IMR-90 (cell line): ENCODE measurements at regions not wholly inside any gene's neighbourhood (a gene's known extent, or its start where the extent isn't known, plus 50 kb on each side); places are given as distances from the start of the nearest gene placed in this dataset.

ENCODE experiments used
- ATAC-seq: fragments of 200-7000 bp; cut with Tn5 transposase; 2 replicates; pipeline ENCODE4 v1.9.1; 2020; ENCODE audit warnings: low read depth, mild to moderate bottlenecking, moderate library complexity
- BruUV-seq: library from RNA; stranded (reverse); fragments of 400-500 nt; replicated peaks from 2 replicates; lab custom pipeline; 2021; lab: Mats Ljungman, UMichigan
- CTCF ChIA-PET: fragments of 300-600 bp; formaldehyde crosslinking; extraction: SDS; loops from one replicate; lab custom pipeline; 2021; ENCODE audit warnings: antibody characterized with exemption; lab: Yijun Ruan, JAX
- POLR2A ChIA-PET: fragments of 300-600 bp; sonication (Branson Sonifier 250); formaldehyde crosslinking; loops from one replicate; lab custom pipeline; 2022; ENCODE audit warnings: antibody characterized with exemption; ENCODE audit not compliant: unreplicated experiment; lab: Charles Lee
- DNase-seq: peaks from one replicate; pipeline ENCODE4 v3.0.0; 2013
- H2AFZ ChIP-seq: replicated peaks from 2 replicates; pipeline ENCODE3; 2013; ENCODE audit warnings: low read length, mild to moderate bottlenecking; ENCODE audit not compliant: poor library complexity
- H2AK5ac ChIP-seq: 2 replicates; pipeline ENCODE4 v1.6.1; 2013; ENCODE audit warnings: low read depth, low read length, inconsistent platforms
- H2AK9ac ChIP-seq: replicated peaks from 2 replicates; pipeline ENCODE3; 2013; ENCODE audit warnings: mild to moderate bottlenecking, low read depth, low read length, moderate library complexity; ENCODE audit not compliant: poor library complexity
- H2BK120ac ChIP-seq: 2 replicates; pipeline ENCODE4 v1.6.1; 2013; ENCODE audit warnings: low read depth, low read length, inconsistent platforms
- H2BK15ac ChIP-seq: 3 replicates; pipeline ENCODE4 v1.6.1; 2013; ENCODE audit warnings: low read depth, low read length, inconsistent platforms
- H2BK20ac ChIP-seq: 2 replicates; pipeline ENCODE4 v1.6.1; 2013; ENCODE audit warnings: low read depth, mild to moderate bottlenecking, inconsistent platforms, low read length, moderate library complexity
- H2BK5ac ChIP-seq: 2 replicates; pipeline ENCODE4 v1.6.1; 2013; ENCODE audit warnings: mild to moderate bottlenecking, low read depth, low read length, inconsistent platforms; ENCODE audit not compliant: poor library complexity, severe bottlenecking
- H3K14ac ChIP-seq: replicated peaks from 2 replicates; pipeline ENCODE4 v1.6.1; 2013; ENCODE audit warnings: low read depth, low read length, inconsistent platforms
- H3K18ac ChIP-seq: 2 replicates; pipeline ENCODE4 v1.6.1; 2013; ENCODE audit warnings: low read depth, low read length, control low read depth
- H3K23ac ChIP-seq: 2 replicates; pipeline ENCODE4 v1.6.1; 2013; ENCODE audit warnings: low read depth, low read length, inconsistent platforms
- H3K27ac ChIP-seq: 2 replicates; pipeline ENCODE4 v1.5.1; 2013; ENCODE audit warnings: mild to moderate bottlenecking, control low read depth, low read length; ENCODE audit not compliant: insufficient read depth
- H3K27me3 ChIP-seq: 2 replicates; pipeline ENCODE4 v1.6.1; 2013; ENCODE audit warnings: low read length; ENCODE audit not compliant: control insufficient read depth, insufficient read depth
- H3K36me3 ChIP-seq: 2 replicates; pipeline ENCODE4 v1.6.1; 2013; ENCODE audit warnings: low read length, mixed read lengths; ENCODE audit not compliant: control insufficient read depth, insufficient read depth
- H3K4ac ChIP-seq: 2 replicates; pipeline ENCODE4 v1.6.1; 2013; ENCODE audit warnings: low read depth, low read length, inconsistent platforms
- H3K4me1 ChIP-seq: 2 replicates; pipeline ENCODE4 v1.6.1; 2013; ENCODE audit warnings: low read length, mixed read lengths; ENCODE audit not compliant: control insufficient read depth, insufficient read depth
- H3K4me2 ChIP-seq: 2 replicates; pipeline ENCODE4 v1.6.1; 2013; ENCODE audit warnings: low read depth, mild to moderate bottlenecking, control low read depth, low read length, moderate library complexity
- H3K4me3 ChIP-seq: 2 replicates; pipeline ENCODE4 v1.5.1; 2013; ENCODE audit warnings: low read depth, mild to moderate bottlenecking, control low read depth, low read length, moderate library complexity; ENCODE audit not compliant: insufficient read depth
- H3K56ac ChIP-seq: 2 replicates; pipeline ENCODE4 v1.6.1; 2013; ENCODE audit warnings: low read length, inconsistent platforms; ENCODE audit not compliant: insufficient read depth; ENCODE audit errors: extremely low read depth
- H3K79me1 ChIP-seq, 2 experiments: 2 replicates each; pipeline ENCODE4 v1.6.1; 2013; ENCODE audit warnings: low read length in 2 of 2, inconsistent platforms in 1 of 2, low read depth in 1 of 2
- H3K9ac ChIP-seq: 2 replicates; pipeline ENCODE4 v1.6.1; 2013; ENCODE audit warnings: low read depth, low read length, control low read depth
- H3K9me1 ChIP-seq: 2 replicates; pipeline ENCODE4 v1.6.1; 2013; ENCODE audit warnings: low read length, inconsistent platforms; ENCODE audit not compliant: insufficient read depth
- H3K9me3 ChIP-seq: 2 replicates; pipeline ENCODE4 v1.6.1; 2013; ENCODE audit warnings: low read length; ENCODE audit not compliant: control insufficient read depth, insufficient read depth
- H4K20me1 ChIP-seq: 2 replicates; pipeline ENCODE4 v1.6.1; 2013; ENCODE audit warnings: low read length, inconsistent platforms; ENCODE audit not compliant: insufficient read depth
- H4K5ac ChIP-seq: 2 replicates; pipeline ENCODE4 v1.6.1; 2013; ENCODE audit warnings: mild to moderate bottlenecking, low read depth, low read length, control low read depth
- H4K8ac ChIP-seq, 2 experiments: 2 replicates each; pipeline ENCODE4 v1.6.1; 2013; ENCODE audit warnings: low read depth in 2 of 2, low read length in 2 of 2, control low read depth in 1 of 2, inconsistent platforms in 1 of 2
- H4K91ac ChIP-seq: 2 replicates; pipeline ENCODE4 v1.6.1; 2013; ENCODE audit warnings: low read depth, low read length, inconsistent platforms; ENCODE audit not compliant: insufficient read depth
- BHLHE40 ChIP-seq: fragments of 150-350 bp; IDR thresholded peaks from 2 replicates; pipeline ENCODE4 v1.6.1; 2016; ENCODE audit warnings: mild to moderate bottlenecking, low read depth, low read length
- CEBPB ChIP-seq: IDR thresholded peaks from 2 replicates; pipeline ENCODE4 v1.6.1; 2012; ENCODE audit warnings: low read depth, low read length, improper control_type of control experiment
- CHD1 ChIP-seq: IDR thresholded peaks from 2 replicates; pipeline ENCODE4 v1.6.1; 2012; ENCODE audit warnings: low read depth, low read length, improper control_type of control experiment
- CTCF ChIP-seq: conservative IDR thresholded peaks from 2 replicates; pipeline ENCODE4 v1.5.1; 2012; ENCODE audit warnings: mild to moderate bottlenecking, low read depth, low read length, improper control_type of control experiment
- ELK1 ChIP-seq: fragments of 150-350 bp; IDR thresholded peaks from 2 replicates; pipeline ENCODE4 v1.6.1; 2016; ENCODE audit warnings: low read depth, mild to moderate bottlenecking, low read length, moderate library complexity, borderline replicate concordance
- FOS ChIP-seq: fragments of 150-350 bp; IDR thresholded peaks from 2 replicates; pipeline ENCODE4 v1.6.1; 2016; ENCODE audit warnings: low read depth, low read length
- MAFK ChIP-seq: IDR thresholded peaks from 2 replicates; pipeline ENCODE4 v1.6.1; 2012; ENCODE audit warnings: low read depth, low read length, improper control_type of control experiment
- MAZ ChIP-seq: IDR thresholded peaks from 2 replicates; pipeline ENCODE4 v1.6.1; 2012; ENCODE audit warnings: low read depth, mild to moderate bottlenecking, low read length, improper control_type of control experiment, moderate library complexity, borderline replicate concordance
- MXI1 ChIP-seq: IDR thresholded peaks from 2 replicates; pipeline ENCODE4 v1.6.1; 2012; ENCODE audit warnings: low read depth, mild to moderate bottlenecking, low read length, moderate library complexity, borderline replicate concordance
- NFE2L2 ChIP-seq: fragments of 150-350 bp; IDR thresholded peaks from 2 replicates; pipeline ENCODE4 v1.6.1; 2016; ENCODE audit warnings: low read depth, mild to moderate bottlenecking, low read length
- POLR2A ChIP-seq: IDR thresholded peaks from 2 replicates; pipeline ENCODE4 v1.6.1; 2012; ENCODE audit warnings: mild to moderate bottlenecking, low read depth, low read length
- RAD21 ChIP-seq: IDR thresholded peaks from 2 replicates; pipeline ENCODE4 v1.6.1; 2012; ENCODE audit warnings: low read length, improper control_type of control experiment
- RCOR1 ChIP-seq: IDR thresholded peaks from 2 replicates; pipeline ENCODE4 v1.6.1; 2012; ENCODE audit warnings: mild to moderate bottlenecking, low read length, improper control_type of control experiment; ENCODE audit not compliant: insufficient replicate concordance
- RFX5 ChIP-seq: IDR thresholded peaks from 2 replicates; pipeline ENCODE4 v1.8.0; 2012; ENCODE audit warnings: low read depth, mild to moderate bottlenecking, low read length, moderate library complexity
- SMC3 ChIP-seq: fragments of 150-350 bp; IDR thresholded peaks from 2 replicates; pipeline ENCODE4 v1.6.1; 2016; ENCODE audit warnings: low read depth, mild to moderate bottlenecking, antibody characterized with exemption, low read length, moderate library complexity
- USF2 ChIP-seq: fragments of 150-350 bp; IDR thresholded peaks from 2 replicates; pipeline ENCODE4 v1.6.1; 2017; ENCODE audit warnings: mild to moderate bottlenecking, antibody characterized with exemption, low read length, low read depth
- WGBS, 2 experiments: methylation state at CpG; one replicate each; pipeline versions ENCODE4 v1.1.5 to v1.1.7; 2013; ENCODE audit warnings: missing lambda C conversion rate in 2 of 2; ENCODE audit not compliant: insufficient read length in 1 of 2; ENCODE audit errors: extremely low coverage in 2 of 2; 5-methylcytosine and 5-hydroxymethylcytosine counted together
- dilution Hi-C: fragments of 300-500 bp; cut with HindIII; formaldehyde crosslinking; loops from one replicate; pipeline ENCODE4 v1.14.3; 2018; ENCODE audit warnings: low sequenced_read_pairs; ENCODE audit not compliant: unreplicated experiment
- in situ Hi-C: fragments of 300-500 bp; cut with MboI; formaldehyde crosslinking; loops from 3 replicates; pipeline ENCODE4 v1.14.3; 2019; ENCODE audit warnings: low sequenced_read_pairs, inconsistent platforms, mixed read lengths
- intact Hi-C: fragments of 100-400 bp; cut with micrococcal nuclease; formaldehyde crosslinking; loops from 2 replicates; pipeline ENCODE4 v1.10.0; 2022

- no peak overlapping the region for H3K27ac ChIP-seq
- H4K20me1 ChIP-seq, result no peaks in the 10 kb centered on the region
- ChIA-PET POLR2A (no interaction called here), CTCF (no interaction called here)
- no peak overlapping the region for H3K14ac ChIP-seq
- no peak overlapping the region for H2BK20ac ChIP-seq
- H2AK5ac ChIP-seq, result no peak overlapping the region
- no peak overlapping the region for H2AK9ac ChIP-seq
- WGBS, 2 experiments, result 94% methylated on average over 3 of the region's 8 CpGs; no CpG with 5 or more reads in 1 of the 2 experiments
- no peaks in the 10 kb centered on the region for H3K36me3 ChIP-seq
- H3K27me3 ChIP-seq, result peaks cover 5% of the 10 kb centered on the region
- no peaks in the 10 kb centered on the region for H3K79me1 ChIP-seq
- no peak overlapping the region for H2AFZ ChIP-seq
- peaks cover 3% of the 10 kb centered on the region; the same call in 1 of the 2 replicates for H3K9me1 ChIP-seq
- DNase-seq, result no peak
- no peak overlapping the region for H3K18ac ChIP-seq
- H4K5ac ChIP-seq, result no peak overlapping the region
- TF ChIP-seq USF2, result no peak
- TF ChIP-seq RFX5, result no peak
- TF ChIP-seq RCOR1, result no peak
- TF ChIP-seq MXI1, result no peak
- TF ChIP-seq POLR2A, result no peak
- TF ChIP-seq BHLHE40, result no peak
- TF ChIP-seq MAFK, result no peak
- TF ChIP-seq MAZ, result no peak
- no peak for TF ChIP-seq RAD21
- TF ChIP-seq ELK1, result no peak
- TF ChIP-seq SMC3, result no peak
- TF ChIP-seq CHD1, result no peak
- no peak for TF ChIP-seq NFE2L2
- TF ChIP-seq CTCF, result no peak
- no peak for TF ChIP-seq CEBPB
- TF ChIP-seq FOS, result no peak
- no peak overlapping the region for H4K8ac ChIP-seq
- H3K56ac ChIP-seq, result no peak overlapping the region
- dilution Hi-C loops (no loop called here), in situ Hi-C loops (no loop called here), intact Hi-C loops (no loop called here)
- no peak overlapping the region for H3K9ac ChIP-seq
- H3K4me3 ChIP-seq, result no peak overlapping the region
- no peak overlapping the region for H2BK5ac ChIP-seq
- H3K4ac ChIP-seq, result no peak overlapping the region
- H3K23ac ChIP-seq, result no peak overlapping the region
- no peak overlapping the region for H3K4me2 ChIP-seq
- H4K91ac ChIP-seq, result no peak overlapping the region
- H2BK15ac ChIP-seq, result no peak overlapping the region
- no peaks in the 10 kb centered on the region for H3K4me1 ChIP-seq
- no peak overlapping the region for H2BK120ac ChIP-seq
- peaks cover 18% of the 10 kb centered on the region for H3K9me3 ChIP-seq
- BruUV-seq, result no TSS peak
- no peak for ATAC-seq
These were observed 127.8 kb downstream of the C16orf95 start for GRCh38 chr16:87189426-87189825.
